ENCODE measurements at regions not wholly inside any gene's neighbourhood (a gene's known extent, or its start where the extent isn't known, plus 50 kb on each side); places are given as distances from the start of the nearest gene placed in this dataset.

- no peak for DNase-seq (ENCODE audit: low read depth)
- TF ChIP-seq CTCF (conservative IDR thresholded peaks at IDR 0.05; ENCODE audit: low read depth, low read length): no peak
- no peak overlapping the region for H3K4me3 ChIP-seq (ENCODE audit: low read length)
Observed at GRCh38 chr6:169912266-169913095, 161.1 kb downstream of the ERMARD start.

- TF ChIP-seq CTCF (conservative IDR thresholded peaks at IDR 0.05; ENCODE audit: low read depth, low read length): no peak
- DNase-seq (ENCODE audit: low read depth): no peak
- no peak overlapping the region for H3K4me3 ChIP-seq (ENCODE audit: low read length)
Observed at GRCh38 chr6:169911264-169912263, 160.1 kb downstream of the ERMARD start.

- no peak overlapping the region for H3K4me3 ChIP-seq (ENCODE audit: low read length)
- no peak for DNase-seq (ENCODE audit: low read depth)
- TF ChIP-seq CTCF (conservative IDR thresholded peaks at IDR 0.05; ENCODE audit: low read depth, low read length): no peak
Observed at GRCh38 chr6:169909113-169909512, 157.7 kb downstream of the ERMARD start.

- TF ChIP-seq CTCF (conservative IDR thresholded peaks at IDR 0.05; ENCODE audit: low read depth, low read length): no peak
- H3K4me3 ChIP-seq (ENCODE audit: low read length): no peak overlapping the region
- no peak for DNase-seq (ENCODE audit: low read depth)
Observed at GRCh38 chr6:169908403-169908933, 157.0 kb downstream of the ERMARD start.

- DNase-seq (ENCODE audit: low read depth): no peak
- no peak for TF ChIP-seq CTCF (conservative IDR thresholded peaks at IDR 0.05; ENCODE audit: low read depth, low read length)
- no peak overlapping the region for H3K4me3 ChIP-seq (ENCODE audit: low read length)
Observed at GRCh38 chr6:169907419-169908115, 156.1 kb downstream of the ERMARD start.

GRCh38 chr6:169906688-169907418 is 155.4 kb downstream of the ERMARD start:
- no peak overlapping the region for H3K4me3 ChIP-seq (ENCODE audit: low read length)
- no peak for TF ChIP-seq CTCF (conservative IDR thresholded peaks at IDR 0.05; ENCODE audit: low read depth, low read length)
- no peak for DNase-seq (ENCODE audit: low read depth)

Data from retinal pigment epithelial cell (primary cell).